ENCODE measurements at regions not wholly inside any gene's neighbourhood (a gene's known extent, or its start where the extent isn't known, plus 50 kb on each side); places are given as distances from the start of the nearest gene placed in this dataset.

- Mint-ChIP-seq H3K9me3 (no peaks in the 10 kb centered on the region), H3K4me1 (peaks cover 4 to 5% of the 10 kb centered on the region in 2 experiments), H3K36me3 (ENCODE audit: insufficient read depth in 1 of 3, low read depth in 3 of 3) (no peaks in the 10 kb centered on the region), H3K4me3 (no peak overlapping the region), H3K27ac (no peak overlapping the region), H3K27me3 (ENCODE audit: low read depth) (no peaks in the 10 kb centered on the region)
- Histone ChIP-seq H4K20me1 (ENCODE audit: control insufficient read depth, insufficient read depth, insufficient read length) (no peaks in the 10 kb centered on the region), H2BK12ac (ENCODE audit: insufficient read length, low read depth, low read length) (no peak overlapping the region), H2BK15ac (ENCODE audit: low read depth, low read length) (no peak overlapping the region), H3K9me3 (ENCODE audit: control insufficient read depth, low read depth, low read length) (no peaks in the 10 kb centered on the region), H3K9ac (ENCODE audit: extremely low read depth, insufficient read length, low read length) (no peak overlapping the region), H3K14ac (ENCODE audit: insufficient read depth, low read length) (no peak overlapping the region), H3K27me3 (ENCODE audit: insufficient read depth, low read length) (no peaks in the 10 kb centered on the region), H3K79me2 (ENCODE audit: insufficient read depth, low read length) (no peaks in the 10 kb centered on the region), H3K18ac (ENCODE audit: insufficient read length, low read depth, low read length) (no peak overlapping the region), H2AK5ac (ENCODE audit: insufficient read length, low read length) (no peak overlapping the region), H3K79me1 (ENCODE audit: insufficient read depth, low read depth, low read length, poor library complexity, severe bottlenecking) (no peaks in the 10 kb centered on the region), H4K91ac (ENCODE audit: insufficient read length, low read depth, low read length) (no peak overlapping the region), H2BK5ac (ENCODE audit: insufficient read length, low read length) (no peak overlapping the region), H3K23me2 (ENCODE audit: insufficient read length, low read depth, low read length, poor library complexity, severe bottlenecking) (no peaks in the 10 kb centered on the region), H3K4me1 (ENCODE audit: insufficient read depth, low read length) (peaks cover 3% of the 10 kb centered on the region; the same call in 1 of the 2 replicates), H3T11ph (ENCODE audit: low read length) (no peak overlapping the region), H2BK20ac (ENCODE audit: low read depth, low read length, poor library complexity, severe bottlenecking) (no peak overlapping the region), H3K27ac (ENCODE audit: insufficient read length, low read depth, low read length) (no peak overlapping the region), H3K56ac (ENCODE audit: insufficient read length, low read depth, low read length) (no peak overlapping the region), H3K4ac (ENCODE audit: low read depth, low read length) (no peak overlapping the region), H3K23ac (ENCODE audit: insufficient read length, low read depth, low read length) (no peak overlapping the region), H2AFZ (ENCODE audit: low read length) (no peak overlapping the region), H2BK120ac (ENCODE audit: low read depth, low read length, poor library complexity, severe bottlenecking) (no peak overlapping the region), H3K4me2 (ENCODE audit: insufficient read depth, insufficient read length, low read length) (no peak overlapping the region), H4K5ac (ENCODE audit: insufficient read length, low read depth, low read length) (no peak overlapping the region), H4K8ac (replicated peaks; ENCODE audit: insufficient read length, low read depth, low read length) (no peak overlapping the region)
- no peak for DNase-seq
- no peak for TF ChIP-seq CTCF (conservative IDR thresholded peaks at IDR 0.05)
- WGBS (ENCODE audit: extremely low coverage, insufficient read length, low lambda C conversion rate): no CpG with 5 or more reads among the region's 4 CpGs
These were observed 332.1 kb downstream of the LMO7 start for GRCh38 chr13:75968103-75968838.
